ENCODE measurements at regions not wholly inside any gene's neighbourhood (a gene's known extent, or its start where the extent isn't known, plus 50 kb on each side); places are given as distances from the start of the nearest gene placed in this dataset.
A peak's percentile ranks its signal among the peaks of the same experiment; 100 is the strongest.

DNA sequence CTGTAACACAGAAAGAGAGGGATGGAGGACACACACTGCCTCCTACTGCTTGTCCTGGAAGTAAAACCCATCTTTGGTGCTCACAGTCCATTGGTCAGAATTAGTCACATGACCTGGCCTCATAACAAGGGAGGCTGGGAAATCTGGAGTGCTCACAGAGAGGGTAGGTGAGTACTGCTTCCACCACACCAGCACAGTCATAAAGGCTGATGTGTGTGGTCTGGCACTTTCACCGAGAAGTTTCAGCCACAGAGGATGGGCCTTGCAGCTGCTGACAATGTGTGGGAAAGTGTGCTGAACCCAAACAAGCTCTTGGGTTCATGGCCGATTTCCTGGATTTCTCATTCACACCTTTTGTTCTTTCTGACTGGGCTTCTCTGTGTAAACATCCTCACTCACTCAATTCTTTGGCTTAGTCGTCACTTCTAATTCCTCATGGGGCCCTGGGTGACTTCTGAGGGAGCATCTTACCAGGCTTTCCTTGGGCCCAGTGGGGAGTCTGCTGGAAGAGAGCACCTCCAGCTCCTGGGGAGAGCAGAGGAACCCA is 100.7 kb downstream of the ASB7 start:
- Mint-ChIP-seq H3K4me3 (ENCODE audit: unreplicated experiment) (no peak overlapping the region), H3K9me3 (ENCODE audit: unreplicated experiment) (no peaks in the 10 kb centered on the region), H3K27ac (ENCODE audit: unreplicated experiment) (no peak overlapping the region), H3K4me1 (ENCODE audit: unreplicated experiment) (no peaks in the 10 kb centered on the region), H3K27me3 (ENCODE audit: unreplicated experiment) (peaks cover 7% of the 10 kb centered on the region), H3K36me3 (ENCODE audit: unreplicated experiment) (no peaks in the 10 kb centered on the region)
- DNase-seq (ENCODE audit: extremely low spot score, unreplicated experiment), result no peak
- TF ChIP-seq, protein P1, sequence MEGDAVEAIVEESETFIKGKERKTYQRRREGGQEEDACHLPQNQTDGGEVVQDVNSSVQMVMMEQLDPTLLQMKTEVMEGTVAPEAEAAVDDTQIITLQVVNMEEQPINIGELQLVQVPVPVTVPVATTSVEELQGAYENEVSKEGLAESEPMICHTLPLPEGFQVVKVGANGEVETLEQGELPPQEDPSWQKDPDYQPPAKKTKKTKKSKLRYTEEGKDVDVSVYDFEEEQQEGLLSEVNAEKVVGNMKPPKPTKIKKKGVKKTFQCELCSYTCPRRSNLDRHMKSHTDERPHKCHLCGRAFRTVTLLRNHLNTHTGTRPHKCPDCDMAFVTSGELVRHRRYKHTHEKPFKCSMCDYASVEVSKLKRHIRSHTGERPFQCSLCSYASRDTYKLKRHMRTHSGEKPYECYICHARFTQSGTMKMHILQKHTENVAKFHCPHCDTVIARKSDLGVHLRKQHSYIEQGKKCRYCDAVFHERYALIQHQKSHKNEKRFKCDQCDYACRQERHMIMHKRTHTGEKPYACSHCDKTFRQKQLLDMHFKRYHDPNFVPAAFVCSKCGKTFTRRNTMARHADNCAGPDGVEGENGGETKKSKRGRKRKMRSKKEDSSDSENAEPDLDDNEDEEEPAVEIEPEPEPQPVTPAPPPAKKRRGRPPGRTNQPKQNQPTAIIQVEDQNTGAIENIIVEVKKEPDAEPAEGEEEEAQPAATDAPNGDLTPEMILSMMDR (IDR thresholded peaks at IDR 0.05), result no peak

DNA sequence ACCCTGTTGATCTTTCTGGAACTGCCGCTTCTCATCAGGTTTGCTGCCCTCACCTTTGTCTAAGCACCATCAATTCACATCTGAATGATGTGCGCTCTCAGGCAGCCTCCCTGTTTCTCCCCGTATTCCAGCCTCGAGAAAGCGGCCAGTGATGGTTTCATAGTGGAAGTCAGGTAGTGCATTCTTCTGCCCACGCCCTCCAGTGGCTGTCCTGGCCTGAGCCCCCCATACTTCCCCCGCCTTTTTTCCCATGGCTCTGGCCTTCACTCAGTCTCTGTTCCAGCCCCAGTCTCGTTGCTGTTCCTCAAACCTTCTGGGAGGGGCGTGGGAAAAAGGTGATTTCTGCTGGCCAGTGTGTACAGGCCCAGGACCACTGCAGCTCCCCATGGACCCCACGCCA is 101.3 kb downstream of the ASB7 start:
- Mint-ChIP-seq H3K9me3 (ENCODE audit: unreplicated experiment) (no peaks in the 10 kb centered on the region), H3K36me3 (ENCODE audit: unreplicated experiment) (no peaks in the 10 kb centered on the region), H3K4me3 (ENCODE audit: unreplicated experiment) (no peak overlapping the region), H3K27me3 (ENCODE audit: unreplicated experiment) (peaks cover 7% of the 10 kb centered on the region), H3K4me1 (ENCODE audit: unreplicated experiment) (no peaks in the 10 kb centered on the region), H3K27ac (ENCODE audit: unreplicated experiment) (no peak overlapping the region)
- no peak for DNase-seq (ENCODE audit: extremely low spot score, unreplicated experiment)
- TF ChIP-seq, protein P1 (IDR thresholded peaks at IDR 0.05), result no peak

DNA sequence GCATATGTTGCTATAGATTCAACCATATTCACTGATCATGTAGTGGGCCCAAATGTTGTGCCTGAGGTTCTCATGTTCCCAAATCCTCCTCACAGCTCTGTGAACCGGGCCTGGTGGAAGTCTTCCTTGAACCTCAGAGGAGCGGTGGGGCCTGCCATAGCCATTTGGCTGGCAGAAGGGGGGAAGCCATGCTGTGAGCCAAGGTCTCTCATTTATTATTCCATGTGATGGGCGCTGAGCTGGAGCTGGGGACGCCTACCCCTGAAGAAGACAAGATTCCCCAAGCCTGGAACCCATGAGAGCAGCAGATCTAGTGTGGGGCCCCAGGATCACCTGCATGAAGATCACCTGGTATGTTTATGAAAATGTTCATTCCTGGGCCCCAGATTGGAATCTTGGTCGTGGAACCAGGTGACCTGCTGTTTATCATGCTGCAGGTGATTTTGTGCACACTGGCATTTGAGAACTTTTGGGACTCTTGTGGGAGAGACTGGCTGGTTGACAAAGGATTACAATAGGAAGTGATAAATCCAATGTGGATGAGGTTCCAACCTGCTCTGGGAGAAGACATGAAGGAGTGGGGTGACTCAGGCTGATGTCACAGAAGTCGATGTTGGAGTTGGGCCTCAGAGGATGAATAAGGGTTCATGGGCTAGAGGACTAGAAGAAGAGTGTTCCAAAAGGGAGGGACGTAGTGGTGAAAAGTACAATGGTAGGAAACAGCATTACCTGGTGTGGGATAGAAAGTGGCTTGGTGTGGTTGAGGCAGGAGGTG is 102.1 kb downstream of the ASB7 start:
- TF ChIP-seq, protein P1 (IDR thresholded peaks at IDR 0.05), result no peak
- no peak overlapping the region for H3K27ac Mint-ChIP-seq (ENCODE audit: unreplicated experiment)
- H3K4me3 Mint-ChIP-seq (ENCODE audit: unreplicated experiment), result no peak overlapping the region
- H3K27me3 Mint-ChIP-seq (ENCODE audit: unreplicated experiment), result peaks cover 1% of the 10 kb centered on the region
- H3K9me3 Mint-ChIP-seq (ENCODE audit: unreplicated experiment), result no peaks in the 10 kb centered on the region
- DNase-seq (ENCODE audit: extremely low spot score, unreplicated experiment), result no peak
- H3K4me1 Mint-ChIP-seq (ENCODE audit: unreplicated experiment), result no peaks in the 10 kb centered on the region
- no peaks in the 10 kb centered on the region for H3K36me3 Mint-ChIP-seq (ENCODE audit: unreplicated experiment)

DNA sequence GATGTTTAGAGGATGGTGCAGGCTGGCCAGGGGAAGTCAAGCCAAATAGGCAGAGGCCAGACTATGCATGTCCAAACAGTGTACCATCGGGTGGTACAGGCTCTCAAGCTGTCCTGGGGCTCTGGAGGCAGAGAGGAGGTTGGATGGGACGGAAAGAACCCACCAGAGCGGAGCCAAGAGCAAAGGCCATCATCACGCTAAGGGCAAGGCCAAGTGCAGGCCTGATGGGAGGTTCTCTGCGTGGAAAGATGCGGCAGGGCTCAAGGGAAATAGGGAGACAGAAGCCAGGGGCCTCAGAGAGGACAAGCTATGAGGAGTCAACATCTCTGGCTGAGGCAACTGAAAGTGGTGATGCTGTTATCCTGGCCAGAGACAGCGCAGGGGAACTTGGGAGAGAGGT is 102.7 kb downstream of the ASB7 start:
- no peaks in the 10 kb centered on the region for H3K9me3 Mint-ChIP-seq (ENCODE audit: unreplicated experiment)
- no peak overlapping the region for H3K4me3 Mint-ChIP-seq (ENCODE audit: unreplicated experiment)
- H3K27me3 Mint-ChIP-seq (ENCODE audit: unreplicated experiment), result no peaks in the 10 kb centered on the region
- DNase-seq (ENCODE audit: extremely low spot score, unreplicated experiment), result no peak
- no peaks in the 10 kb centered on the region for H3K36me3 Mint-ChIP-seq (ENCODE audit: unreplicated experiment)
- no peak overlapping the region for H3K27ac Mint-ChIP-seq (ENCODE audit: unreplicated experiment)
- H3K4me1 Mint-ChIP-seq (ENCODE audit: unreplicated experiment), result no peaks in the 10 kb centered on the region
- TF ChIP-seq, protein P1 (IDR thresholded peaks at IDR 0.05), result no peak

DNA sequence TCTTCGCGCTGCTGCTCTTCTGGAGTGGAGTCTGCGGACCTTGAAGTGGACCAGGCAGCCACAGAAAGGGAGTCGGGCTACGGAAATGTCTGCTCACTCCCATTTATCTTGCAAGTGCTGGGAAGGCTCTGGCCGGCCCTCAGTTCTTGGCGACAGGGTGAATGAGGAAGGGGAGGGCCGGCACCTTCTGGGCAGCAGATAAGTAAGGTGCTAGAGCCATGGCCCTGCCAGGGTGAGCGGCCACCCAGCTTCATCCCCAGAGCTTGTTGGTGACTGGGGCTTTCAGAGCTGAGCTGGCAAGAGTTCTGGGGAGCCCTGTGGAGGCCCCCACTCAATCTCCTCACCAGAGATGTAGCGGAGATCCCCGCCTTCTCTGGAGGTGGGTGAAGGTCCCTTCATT is 103.5 kb downstream of the ASB7 start:
- H3K4me1 Mint-ChIP-seq (ENCODE audit: unreplicated experiment), result no peaks in the 10 kb centered on the region
- TF ChIP-seq, protein P1 (IDR thresholded peaks at IDR 0.05), result no peak
- H3K27me3 Mint-ChIP-seq (ENCODE audit: unreplicated experiment), result no peaks in the 10 kb centered on the region
- DNase-seq (ENCODE audit: extremely low spot score, unreplicated experiment), result peak; percentile 63
- H3K4me3 Mint-ChIP-seq (ENCODE audit: unreplicated experiment), result no peak overlapping the region
- no peak overlapping the region for H3K27ac Mint-ChIP-seq (ENCODE audit: unreplicated experiment)
- no peaks in the 10 kb centered on the region for H3K9me3 Mint-ChIP-seq (ENCODE audit: unreplicated experiment)
- H3K36me3 Mint-ChIP-seq (ENCODE audit: unreplicated experiment), result no peaks in the 10 kb centered on the region

Data from osteocyte (in vitro differentiated cells).